H9 (cell line): ENCODE measurements at regions not wholly inside any gene's neighbourhood (a gene's known extent, or its start where the extent isn't known, plus 50 kb on each side); places are given as distances from the start of the nearest gene placed in this dataset.

Experiments
- DNase-seq: peaks from one replicate; pipeline ENCODE4 v3.0.0-alpha.2; 2017
- H2AFZ ChIP-seq: one replicate; pipeline ENCODE4 v1.6.1; 2013; ENCODE audit warnings: mild to moderate bottlenecking, low read length, control low read depth, moderate library complexity
- H2AK5ac ChIP-seq: 2 replicates; pipeline ENCODE4 v1.6.1; 2013; ENCODE audit warnings: low read length, control low read depth, mixed read lengths; ENCODE audit not compliant: insufficient read length
- H2BK120ac ChIP-seq: one replicate; pipeline ENCODE4 v1.6.1; 2013; ENCODE audit warnings: low read depth, mild to moderate bottlenecking, low read length, control low read depth, inconsistent platforms; ENCODE audit not compliant: poor library complexity, severe bottlenecking
- H2BK12ac ChIP-seq: 2 replicates; pipeline ENCODE4 v1.6.1; 2013; ENCODE audit warnings: low read length, control low read depth, mixed read lengths, low read depth; ENCODE audit not compliant: insufficient read length
- H2BK15ac ChIP-seq: 2 replicates; pipeline ENCODE4 v1.6.1; 2013; ENCODE audit warnings: low read depth, low read length, control low read depth
- H2BK20ac ChIP-seq: one replicate; pipeline ENCODE4 v1.6.1; 2013; ENCODE audit warnings: low read depth, mild to moderate bottlenecking, low read length, control low read depth, inconsistent platforms; ENCODE audit not compliant: poor library complexity, severe bottlenecking
- H2BK5ac ChIP-seq: 2 replicates; pipeline ENCODE4 v1.6.1; 2013; ENCODE audit warnings: low read length, control low read depth, mixed read lengths; ENCODE audit not compliant: insufficient read length
- H3K14ac ChIP-seq: 2 replicates; pipeline ENCODE4 v1.6.1; 2013; ENCODE audit warnings: low read length, control low read depth; ENCODE audit not compliant: insufficient read depth
- H3K18ac ChIP-seq: 2 replicates; pipeline ENCODE4 v1.6.1; 2013; ENCODE audit warnings: low read depth, mild to moderate bottlenecking, mixed read lengths, low read length, control low read depth; ENCODE audit not compliant: insufficient read length
- H3K23ac ChIP-seq: 2 replicates; pipeline ENCODE4 v1.6.1; 2013; ENCODE audit warnings: low read length, control low read depth, mixed read lengths, low read depth; ENCODE audit not compliant: insufficient read length
- H3K23me2 ChIP-seq: 2 replicates; pipeline ENCODE4 v1.6.1; 2013; ENCODE audit warnings: low read depth, mild to moderate bottlenecking, mixed read lengths, low read length, control low read depth; ENCODE audit not compliant: insufficient read length, poor library complexity, severe bottlenecking
- H3K27ac ChIP-seq: 2 replicates; pipeline ENCODE4 v1.5.1; 2013; ENCODE audit warnings: low read length, control low read depth, mixed read lengths, low read depth; ENCODE audit not compliant: insufficient read length
- H3K27me3 ChIP-seq: 2 replicates; pipeline ENCODE4 v1.6.1; 2013; ENCODE audit warnings: low read length, control low read depth, inconsistent platforms; ENCODE audit not compliant: insufficient read depth
- H3K4ac ChIP-seq: 2 replicates; pipeline ENCODE4 v1.6.1; 2013; ENCODE audit warnings: low read depth, mild to moderate bottlenecking, control low read depth, inconsistent platforms, low read length, moderate library complexity
- H3K4me1 ChIP-seq: 2 replicates; pipeline ENCODE4 v1.6.1; 2013; ENCODE audit warnings: low read length, control low read depth, inconsistent platforms; ENCODE audit not compliant: insufficient read depth
- H3K4me2 ChIP-seq: 2 replicates; pipeline ENCODE4 v1.6.1; 2013; ENCODE audit warnings: low read length, control low read depth, mixed read lengths; ENCODE audit not compliant: insufficient read length, insufficient read depth
- H3K56ac ChIP-seq: 2 replicates; pipeline ENCODE4 v1.6.1; 2013; ENCODE audit warnings: low read depth, mild to moderate bottlenecking, mixed read lengths, low read length, control low read depth; ENCODE audit not compliant: insufficient read length
- H3K79me1 ChIP-seq: 2 replicates; pipeline ENCODE4 v1.6.1; 2013; ENCODE audit warnings: low read depth, mild to moderate bottlenecking, moderate library complexity, low read length, control low read depth, inconsistent platforms; ENCODE audit not compliant: insufficient read depth, poor library complexity, severe bottlenecking
- H3K79me2 ChIP-seq: 2 replicates; pipeline ENCODE4 v1.6.1; 2013; ENCODE audit warnings: low read length, control low read depth, inconsistent platforms; ENCODE audit not compliant: insufficient read depth
- H3K9ac ChIP-seq: 2 replicates; pipeline ENCODE4 v1.6.1; 2013; ENCODE audit warnings: low read length, control low read depth, mixed read lengths; ENCODE audit not compliant: insufficient read length; ENCODE audit errors: extremely low read depth
- H3K9me3 ChIP-seq: one replicate; pipeline ENCODE4 v1.6.1; 2013; ENCODE audit warnings: low read depth, low read length, inconsistent platforms; ENCODE audit not compliant: control insufficient read depth
- H3T11ph ChIP-seq: one replicate; pipeline ENCODE4 v1.6.1; 2013; ENCODE audit warnings: mild to moderate bottlenecking, low read length, control low read depth, inconsistent platforms
- H4K20me1 ChIP-seq: one replicate; pipeline ENCODE4 v1.6.1; 2013; ENCODE audit not compliant: control insufficient read depth, insufficient read length, insufficient read depth
- H4K5ac ChIP-seq: 2 replicates; pipeline ENCODE4 v1.6.1; 2013; ENCODE audit warnings: low read depth, mild to moderate bottlenecking, mixed read lengths, low read length, control low read depth; ENCODE audit not compliant: insufficient read length
- H4K8ac ChIP-seq: replicated peaks from 2 replicates; pipeline ENCODE4 v1.6.1; 2013; ENCODE audit warnings: low read length, control low read depth, mixed read lengths, low read depth; ENCODE audit not compliant: insufficient read length
- H4K91ac ChIP-seq: 2 replicates; pipeline ENCODE4 v1.6.1; 2013; ENCODE audit warnings: low read depth, mild to moderate bottlenecking, moderate library complexity, mixed read lengths, low read length, control low read depth; ENCODE audit not compliant: insufficient read length
- H3K27ac Mint-ChIP-seq, 3 experiments: 2 replicates in 2 of 3; 3 replicates in 1 of 3; pipeline ENCODE4 v1.8.0; 2020 to 2021; ENCODE audit warnings: mixed read lengths in 3 of 3, mild to moderate bottlenecking in 1 of 3, moderate library complexity in 1 of 3
- H3K27me3 Mint-ChIP-seq: 2 replicates; pipeline ENCODE4 v1.8.0; 2021; ENCODE audit warnings: low read depth, mild to moderate bottlenecking, moderate library complexity, mixed read lengths
- H3K36me3 Mint-ChIP-seq, 3 experiments: 2 replicates in 2 of 3; 3 replicates in 1 of 3; pipeline ENCODE4 v1.8.0; 2020 to 2021; ENCODE audit warnings: low read depth in 3 of 3, mixed read lengths in 3 of 3; ENCODE audit not compliant: insufficient read depth in 1 of 3
- H3K4me1 Mint-ChIP-seq, 2 experiments: 2 replicates each; pipeline ENCODE4 v1.8.0; 2020; ENCODE audit warnings: mixed read lengths in 2 of 2
- H3K4me3 Mint-ChIP-seq, 2 experiments: 2 replicates in 1 of 2; 3 replicates in 1 of 2; pipeline ENCODE4 v1.8.0; 2020 to 2021; ENCODE audit warnings: mild to moderate bottlenecking in 2 of 2, mixed read lengths in 2 of 2, moderate library complexity in 1 of 2
- H3K9me3 Mint-ChIP-seq, 2 experiments: 2 replicates in 1 of 2; 3 replicates in 1 of 2; pipeline ENCODE4 v1.8.0; 2020; ENCODE audit warnings: mild to moderate bottlenecking in 2 of 2, mixed read lengths in 2 of 2, moderate library complexity in 1 of 2
- CTCF ChIP-seq: fragments of 200-600 bp; sonication (generic); conservative IDR thresholded peaks from 3 replicates; pipeline ENCODE4 v1.8.0; 2021; ENCODE audit warnings: antibody characterized with exemption, mild to moderate bottlenecking
- WGBS: extraction: QIAGEN DNeasy Blood & Tissue Kit; methylation state at CpG from one replicate; pipeline ENCODE4 v1.1.7; 2013; ENCODE audit warnings: missing lambda C conversion rate, low lambda C conversion rate, mixed read lengths; ENCODE audit not compliant: insufficient read length; ENCODE audit errors: extremely low coverage; 5-methylcytosine and 5-hydroxymethylcytosine counted together

DNA sequence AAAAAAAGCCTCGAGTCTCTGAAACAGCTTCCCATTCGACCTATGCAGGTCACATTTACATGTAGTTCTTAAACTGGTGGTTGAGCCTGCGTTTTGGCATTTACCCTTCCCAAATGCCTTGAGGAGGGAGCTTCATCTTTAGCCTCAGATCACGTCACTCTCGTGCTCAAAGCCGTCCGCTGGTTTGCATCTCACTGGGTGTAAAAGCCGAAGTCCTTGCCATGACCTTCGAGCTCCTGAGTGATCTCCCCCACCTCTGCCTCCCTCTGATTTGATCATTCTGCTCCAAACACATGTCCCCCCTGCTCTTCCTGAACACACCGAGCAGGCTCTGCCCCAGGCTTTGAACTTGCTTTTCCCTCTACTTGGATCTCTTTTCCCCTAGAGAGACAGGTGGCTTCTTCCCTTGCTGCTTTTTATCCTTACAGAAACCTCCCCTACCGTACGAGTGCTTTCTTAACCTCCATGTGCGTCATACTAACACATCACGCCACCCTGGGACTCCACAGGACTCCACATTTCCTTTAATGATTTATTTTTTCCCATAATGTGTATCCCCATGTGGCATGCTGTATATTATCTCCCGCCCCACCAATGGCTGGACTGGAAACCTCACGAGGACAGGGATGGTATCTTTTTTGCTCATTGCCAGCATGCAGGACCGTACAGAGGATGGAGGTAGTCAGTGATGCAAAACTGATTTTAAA is 610.7 kb downstream of the VRK1 start:
- Mint-ChIP-seq H3K27ac (peak overlapping the region in 1 of 3 experiments; percentile 21; a peak in 3 of 7 replicates), H3K4me3 (no peak overlapping the region), H3K4me1 (peaks cover 13 to 15% of the 10 kb centered on the region in 2 experiments), H3K9me3 (no peaks in the 10 kb centered on the region; a peak in 1 of 5 replicates), H3K36me3 (no peaks in the 10 kb centered on the region), H3K27me3 (peaks cover 2% of the 10 kb centered on the region)
- Histone ChIP-seq H3K4me1 (peaks cover 12% of the 10 kb centered on the region; the same call in 1 of the 2 replicates), H4K8ac (no peak overlapping the region), H4K20me1 (no peaks in the 10 kb centered on the region), H3K9me3 (no peaks in the 10 kb centered on the region), H3K27ac (no peak overlapping the region), H3K23me2 (peaks cover 8% of the 10 kb centered on the region), H3K4ac (no peak overlapping the region), H2BK15ac (no peak overlapping the region), H2AFZ (peak overlapping the region; percentile 57), H3K23ac (no peak overlapping the region), H2BK20ac (no peak overlapping the region), H3K56ac (no peak overlapping the region), H3K27me3 (no peaks in the 10 kb centered on the region; the same call in 1 of the 2 replicates), H3K14ac (no peak overlapping the region), H3K4me2 (no peak overlapping the region), H3K79me1 (no peaks in the 10 kb centered on the region), H3K9ac (no peak overlapping the region), H3T11ph (no peak overlapping the region), H3K18ac (no peak overlapping the region), H2BK12ac (no peak overlapping the region), H3K79me2 (no peaks in the 10 kb centered on the region), H2AK5ac (no peak overlapping the region), H2BK5ac (no peak overlapping the region), H4K5ac (no peak overlapping the region), H4K91ac (no peak overlapping the region), H2BK120ac (no peak overlapping the region)
- no peak for TF ChIP-seq CTCF
- no CpG with 5 or more reads among the region's 17 CpGs for WGBS
- no peak for DNase-seq
